Stimulated activated naive CD8-positive, alpha-beta T cell treated with anti-CD3 and anti-CD28 coated beads, Interleukin-15, amount 100 ng/mL, for 72 hours (primary cell): ENCODE measurements at regions not wholly inside any gene's neighbourhood (a gene's known extent, or its start where the extent isn't known, plus 50 kb on each side); places are given as distances from the start of the nearest gene placed in this dataset.

Source experiments
- ATAC-seq: fragments of 150-1000 bp; cut with Tn5 transposase; 2 replicates; pipeline ENCODE4 v1.10.0; 2021; ENCODE audit warnings: mild to moderate bottlenecking, moderate library complexity
- DNase-seq, 2 donors: peaks; one replicate each; pipeline ENCODE4 v3.0.0; 2021 to 2022
- H3K27ac Mint-ChIP-seq, 2 donors: one replicate each; pipeline ENCODE4 v1.8.0; 2022; ENCODE audit warnings: mild to moderate bottlenecking in 2 of 2, mixed read lengths in 2 of 2, moderate library complexity in 2 of 2
- H3K27me3 Mint-ChIP-seq: one replicate; pipeline ENCODE4 v1.8.0; 2022; ENCODE audit warnings: mixed read lengths
- H3K4me1 Mint-ChIP-seq: one replicate; pipeline ENCODE4 v1.8.0; 2022; ENCODE audit warnings: mild to moderate bottlenecking, mixed read lengths
- H3K4me3 Mint-ChIP-seq, 2 donors: one replicate each; pipeline ENCODE4 v1.8.0; 2022; ENCODE audit warnings: mild to moderate bottlenecking in 2 of 2, mixed read lengths in 2 of 2, moderate library complexity in 1 of 2
- H3K9me3 Mint-ChIP-seq, 2 donors: one replicate each; pipeline ENCODE4 v1.8.0; 2022; ENCODE audit warnings: mixed read lengths in 2 of 2

- Mint-ChIP-seq H3K9me3 (no peaks in the 10 kb centered on the region), H3K27ac (no peak overlapping the region), H3K27me3 (peaks cover 46% of the 10 kb centered on the region), H3K4me1 (peaks cover 9% of the 10 kb centered on the region), H3K4me3 (no peak overlapping the region)
- DNase-seq (no peak), ATAC-seq (no peak)
Measured at GRCh38 chr1:229034342-229034741, 236.6 kb upstream of the RAB4A start.

GRCh38 chr1:229035054-229035747, 235.7 kb upstream of the RAB4A start:
- H3K4me1 Mint-ChIP-seq, result peaks cover 9% of the 10 kb centered on the region
- no peak overlapping the region for H3K4me3 Mint-ChIP-seq
- no peak overlapping the region for H3K27ac Mint-ChIP-seq
- no peaks in the 10 kb centered on the region for H3K9me3 Mint-ChIP-seq
- no peak for ATAC-seq
- peaks cover 46% of the 10 kb centered on the region for H3K27me3 Mint-ChIP-seq
- DNase-seq, result no peak

DNA sequence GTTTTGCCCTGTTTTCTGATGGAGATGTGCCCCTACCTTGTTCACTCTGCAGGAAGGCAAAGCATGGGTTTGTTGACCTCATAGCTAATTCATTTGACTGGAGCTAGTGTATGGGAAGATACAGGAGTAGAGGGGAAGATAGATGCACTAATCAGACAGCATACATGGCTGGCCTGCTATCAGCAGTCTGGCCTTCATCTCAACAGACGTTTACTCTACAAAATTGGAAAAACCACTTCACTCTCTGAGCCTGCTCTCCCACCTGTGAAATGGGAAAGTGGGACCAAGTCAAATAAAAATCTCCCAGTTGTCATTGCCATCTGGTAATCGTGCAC, 235.2 kb upstream of the RAB4A start:
- Mint-ChIP-seq H3K27ac (no peak overlapping the region), H3K4me1 (peaks cover 9% of the 10 kb centered on the region), H3K27me3 (peaks cover 45% of the 10 kb centered on the region), H3K4me3 (no peak overlapping the region), H3K9me3 (no peaks in the 10 kb centered on the region)
- DNase-seq (no peak), ATAC-seq (no peak)

DNA sequence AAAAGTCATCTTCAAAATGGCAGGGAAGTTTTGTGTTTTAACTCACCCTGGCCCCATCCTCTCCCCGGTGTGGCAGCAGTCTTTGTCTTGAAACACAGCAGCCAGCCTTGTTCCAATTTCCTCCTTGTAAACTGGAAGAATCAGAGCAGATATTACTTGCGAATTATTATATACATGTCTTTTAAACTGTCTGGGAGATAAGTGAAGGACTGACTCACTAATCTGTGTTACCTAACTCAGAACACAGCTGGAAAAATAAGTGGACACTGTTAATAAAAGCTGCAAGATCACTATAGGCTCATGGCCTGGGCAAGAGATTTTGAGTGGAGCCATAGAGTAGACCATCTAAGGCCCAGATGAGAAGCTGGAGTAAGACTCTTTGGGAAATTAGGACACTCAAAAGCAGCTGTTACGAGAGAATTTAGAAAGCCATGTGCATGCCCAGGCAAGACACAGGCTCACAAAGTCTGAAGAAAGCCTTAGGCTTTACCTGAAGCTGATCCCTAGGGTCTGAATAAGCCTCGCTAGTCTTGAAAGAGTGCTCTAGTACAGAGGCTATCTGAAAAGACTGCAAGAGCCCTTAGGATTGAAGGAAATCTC, 233.0 kb upstream of the RAB4A start:
- H3K9me3 Mint-ChIP-seq, result no peaks in the 10 kb centered on the region
- no peak overlapping the region for H3K27ac Mint-ChIP-seq
- DNase-seq (no peak), ATAC-seq (no peak)
- H3K27me3 Mint-ChIP-seq, result peaks cover 33% of the 10 kb centered on the region
- no peak overlapping the region for H3K4me3 Mint-ChIP-seq
- H3K4me1 Mint-ChIP-seq, result peaks cover 9% of the 10 kb centered on the region

DNA sequence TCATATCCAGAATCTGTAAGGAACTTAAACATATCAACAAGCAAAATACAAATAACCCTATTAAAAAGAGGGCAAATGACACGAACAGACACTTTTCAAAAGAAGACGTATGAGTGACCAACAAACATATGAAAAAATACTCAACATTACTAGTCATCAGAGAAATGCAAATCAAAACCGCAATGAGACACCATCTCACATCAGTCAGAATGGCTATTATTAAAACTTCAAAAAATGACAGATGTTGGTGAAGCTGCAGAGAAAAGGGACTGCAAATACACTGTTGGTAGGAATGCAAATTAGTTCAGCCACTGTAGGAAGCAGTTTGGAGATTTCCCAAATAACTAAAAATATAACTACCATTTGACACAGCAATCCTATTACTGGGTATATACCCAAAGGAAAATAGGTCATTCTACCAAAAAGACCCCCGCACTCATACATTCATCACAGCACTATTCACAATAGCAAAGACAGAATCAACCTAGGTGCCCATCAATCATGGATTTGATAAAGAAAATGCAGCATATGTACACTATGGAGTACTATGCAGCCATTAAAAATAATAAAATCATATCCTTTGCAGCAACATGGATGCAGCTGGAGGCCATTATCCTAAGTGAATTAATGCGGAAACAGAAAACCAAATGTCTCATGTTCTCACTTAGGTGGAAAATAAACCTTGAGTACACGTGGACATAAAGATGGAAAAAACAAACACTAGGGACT, 230.1 kb upstream of the RAB4A start:
- Mint-ChIP-seq H3K4me1 (peaks cover 9% of the 10 kb centered on the region), H3K27ac (no peak overlapping the region), H3K27me3 (peaks cover 21% of the 10 kb centered on the region), H3K9me3 (no peaks in the 10 kb centered on the region), H3K4me3 (no peak overlapping the region)
- DNase-seq (no peak), ATAC-seq (no peak)

GRCh38 chr1:229041946-229042345, 229.0 kb upstream of the RAB4A start:
- no peak overlapping the region for H3K27ac Mint-ChIP-seq
- H3K4me1 Mint-ChIP-seq, result peaks cover 1% of the 10 kb centered on the region
- peaks cover 13% of the 10 kb centered on the region for H3K27me3 Mint-ChIP-seq
- DNase-seq (no peak), ATAC-seq (no peak)
- no peak overlapping the region for H3K4me3 Mint-ChIP-seq
- H3K9me3 Mint-ChIP-seq, result no peaks in the 10 kb centered on the region

DNA sequence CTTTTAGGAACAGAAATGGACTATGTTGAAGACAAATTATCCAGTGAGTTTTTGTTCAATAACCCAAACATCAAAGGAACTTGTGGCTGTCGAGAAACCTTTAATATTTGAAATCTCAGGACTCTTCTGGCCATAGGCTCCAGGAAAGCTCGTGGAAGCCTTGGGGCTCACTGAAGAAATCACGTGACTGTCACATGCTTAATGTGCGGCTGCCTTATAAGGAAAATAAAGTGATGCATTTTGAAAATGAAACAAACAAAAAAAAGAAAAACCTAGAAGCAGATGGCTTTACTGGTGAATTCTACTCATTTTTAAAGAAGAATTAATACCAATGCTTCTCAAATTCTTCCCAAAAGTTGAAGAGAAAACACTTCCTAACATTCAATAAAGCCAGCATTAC, 228.4 kb upstream of the RAB4A start:
- Mint-ChIP-seq H3K27ac (no peak overlapping the region), H3K27me3 (peaks cover 11% of the 10 kb centered on the region), H3K9me3 (no peaks in the 10 kb centered on the region), H3K4me3 (no peak overlapping the region), H3K4me1 (no peaks in the 10 kb centered on the region)
- ATAC-seq (no peak), DNase-seq (no peak)

DNA sequence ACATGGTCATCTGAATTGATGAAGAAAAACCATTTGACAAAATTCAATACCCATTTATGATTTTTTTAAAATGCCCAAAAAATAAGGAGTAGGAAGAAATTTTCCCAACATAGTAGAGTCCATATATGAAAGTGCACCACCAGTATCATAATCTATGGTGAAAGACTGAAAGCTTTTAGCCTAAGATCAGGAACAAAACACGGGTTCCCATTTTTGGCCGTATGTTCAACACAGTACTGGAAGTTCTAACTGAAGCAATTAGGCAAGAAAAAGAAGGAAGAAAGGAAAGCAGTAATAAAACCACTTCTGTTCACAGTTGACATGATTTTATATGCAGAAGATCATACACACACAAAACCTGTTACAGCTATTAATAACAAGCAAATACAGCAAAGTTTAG, 227.8 kb upstream of the RAB4A start:
- H3K9me3 Mint-ChIP-seq, result no peaks in the 10 kb centered on the region
- H3K4me3 Mint-ChIP-seq, result no peak overlapping the region
- DNase-seq (no peak), ATAC-seq (no peak)
- H3K27me3 Mint-ChIP-seq, result peaks cover 11% of the 10 kb centered on the region
- H3K4me1 Mint-ChIP-seq, result no peaks in the 10 kb centered on the region
- H3K27ac Mint-ChIP-seq, result no peak overlapping the region

GRCh38 chr1:229046251-229046853, 224.6 kb upstream of the RAB4A start:
- H3K9me3 Mint-ChIP-seq, result peaks cover 2 to 7% of the 10 kb centered on the region in 2 donors
- DNase-seq, result no peak
- H3K27ac Mint-ChIP-seq, result no peak overlapping the region
- H3K4me3 Mint-ChIP-seq, result no peak overlapping the region
- H3K27me3 Mint-ChIP-seq, result no peaks in the 10 kb centered on the region
- H3K4me1 Mint-ChIP-seq, result no peaks in the 10 kb centered on the region
- ATAC-seq, result no peak

GRCh38 chr1:229047161-229047839, 223.6 kb upstream of the RAB4A start:
- ATAC-seq, result no peak
- no peak overlapping the region for H3K27ac Mint-ChIP-seq
- H3K27me3 Mint-ChIP-seq, result no peaks in the 10 kb centered on the region
- H3K4me3 Mint-ChIP-seq, result no peak overlapping the region
- DNase-seq, result no peak
- no peaks in the 10 kb centered on the region for H3K4me1 Mint-ChIP-seq
- peaks cover 7% of the 10 kb centered on the region in 2 donors for H3K9me3 Mint-ChIP-seq

- peak overlapping the region in 1 of 2 donors; percentile 40 for H3K27ac Mint-ChIP-seq
- peaks cover 7% of the 10 kb centered on the region in 2 donors for H3K9me3 Mint-ChIP-seq
- H3K4me3 Mint-ChIP-seq, result no peak overlapping the region
- DNase-seq (no peak), ATAC-seq (no peak)
- no peaks in the 10 kb centered on the region for H3K27me3 Mint-ChIP-seq
- no peaks in the 10 kb centered on the region for H3K4me1 Mint-ChIP-seq
Measured at GRCh38 chr1:229047840-229048620, 222.9 kb upstream of the RAB4A start.

- ATAC-seq, result no peak
- Mint-ChIP-seq H3K4me1 (no peaks in the 10 kb centered on the region), H3K4me3 (no peak overlapping the region), H3K9me3 (peaks cover 7% of the 10 kb centered on the region in 2 donors), H3K27me3 (no peaks in the 10 kb centered on the region), H3K27ac (peak overlapping the region in 1 of 2 donors; percentile 37)
- no peak for DNase-seq
Measured at GRCh38 chr1:229048896-229049295, 222.0 kb upstream of the RAB4A start.

DNA sequence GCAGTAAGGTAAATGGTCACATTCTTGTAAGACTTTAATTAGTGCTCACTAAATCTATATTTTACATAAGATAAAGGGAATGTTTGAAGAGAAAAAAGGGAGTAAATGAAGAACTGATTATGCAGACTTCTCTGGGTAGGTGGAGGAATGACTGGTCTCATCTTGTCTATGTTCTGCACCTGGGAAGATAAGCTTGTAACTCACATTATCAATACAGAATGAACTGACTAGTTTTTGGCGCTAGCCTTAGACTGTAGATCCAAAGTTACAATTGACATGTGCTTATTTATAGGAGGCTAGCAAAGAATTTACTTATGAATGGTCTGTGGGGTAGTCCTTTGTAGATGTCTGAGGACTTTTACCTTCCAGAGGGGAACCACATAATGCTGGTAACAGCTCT, 214.9 kb upstream of the RAB4A start:
- Mint-ChIP-seq H3K4me3 (no peak overlapping the region), H3K27ac (peak overlapping the region in 1 of 2 donors; percentile 47), H3K27me3 (no peaks in the 10 kb centered on the region), H3K4me1 (peaks cover 33% of the 10 kb centered on the region), H3K9me3 (peaks cover 0 to 7% of the 10 kb centered on the region in 2 donors)
- ATAC-seq, result no peak
- DNase-seq, result no peak

GRCh38 chr1:229058111-229058561, 212.8 kb upstream of the RAB4A start:
- ATAC-seq, result peak; percentile 83
- no peak overlapping the region for H3K27ac Mint-ChIP-seq
- H3K9me3 Mint-ChIP-seq, result no peaks in the 10 kb centered on the region
- H3K4me3 Mint-ChIP-seq, result peak overlapping the region in 1 of 2 donors; percentile 40
- peak; percentile 24 to 32 for DNase-seq
- H3K27me3 Mint-ChIP-seq, result no peaks in the 10 kb centered on the region
- H3K4me1 Mint-ChIP-seq, result peaks cover 33% of the 10 kb centered on the region

DNA sequence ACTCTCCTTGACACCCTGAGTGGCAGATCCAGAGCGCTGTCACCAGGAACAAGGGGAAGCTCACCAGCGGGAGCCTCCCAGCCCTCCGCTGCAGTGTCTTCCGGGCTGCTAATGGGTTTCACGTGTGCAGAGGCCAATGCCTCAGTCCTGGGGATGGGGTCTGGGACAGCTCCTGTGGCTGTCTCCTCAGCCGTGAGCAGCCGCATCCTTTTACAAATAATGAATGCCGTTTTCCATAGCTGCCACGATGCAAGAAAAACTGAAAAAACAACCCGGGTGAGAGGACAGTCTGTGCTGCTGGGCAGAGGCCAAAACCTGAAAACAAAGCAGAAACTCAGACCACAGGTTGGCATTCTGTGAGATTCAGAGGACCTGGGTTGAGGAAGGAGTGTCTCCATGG, 212.2 kb upstream of the RAB4A start:
- H3K4me3 Mint-ChIP-seq, result no peak overlapping the region
- H3K27me3 Mint-ChIP-seq, result no peaks in the 10 kb centered on the region
- no peaks in the 10 kb centered on the region for H3K9me3 Mint-ChIP-seq
- DNase-seq (no peak), ATAC-seq (peak; percentile 13)
- H3K4me1 Mint-ChIP-seq, result peaks cover 33% of the 10 kb centered on the region
- no peak overlapping the region for H3K27ac Mint-ChIP-seq
